HEK293 (cell line): ENCODE measurements at regions not wholly inside any gene's neighbourhood (a gene's known extent, or its start where the extent isn't known, plus 50 kb on each side); places are given as distances from the start of the nearest gene placed in this dataset.

Source experiments
- CTCF ChIA-PET: fragments of 350-600 bp; formaldehyde crosslinking; extraction: SDS; loops from one replicate; lab custom pipeline; 2021; ENCODE audit warnings: antibody characterized with exemption; lab: Yijun Ruan, JAX
- POLR2A ChIA-PET: fragments of 300-600 bp; formaldehyde crosslinking; extraction: SDS; loops from one replicate; lab custom pipeline; 2020; ENCODE audit warnings: antibody characterized with exemption, inconsistent platforms; lab: Yijun Ruan, JAX
- H3K27ac ChIP-seq: fragments of 200-500 bp; sonication (Bioruptor generic); 2 replicates; pipeline ENCODE4 v1.5.1; 2014; ENCODE audit warnings: low read depth, low read length, control low read depth, inconsistent platforms; ENCODE audit errors: extremely low read depth
- H3K36me3 ChIP-seq, 2 experiments: fragments of 200-500 bp in 1 of 2; sonication (Bioruptor generic) in 1 of 2; 1 replicate in 1 of 2; 2 replicates in 1 of 2; pipeline ENCODE4 v1.5.1; 2014 to 2017; ENCODE audit warnings: inconsistent platforms in 2 of 2, low read length in 2 of 2; ENCODE audit not compliant: control insufficient read depth in 2 of 2, insufficient read depth in 1 of 2
- H3K4me1 ChIP-seq: fragments of 200-500 bp; sonication (Bioruptor generic); 2 replicates; pipeline ENCODE4 v1.5.1; 2014; ENCODE audit warnings: mild to moderate bottlenecking, low read length, inconsistent platforms; ENCODE audit not compliant: control insufficient read depth, insufficient read depth
- H3K4me3 ChIP-seq: 2 replicates; pipeline ENCODE4 v1.5.1; 2011; ENCODE audit warnings: low read depth, mild to moderate bottlenecking, control low read depth, low read length, moderate library complexity
- H3K9me3 ChIP-seq: fragments of 200-500 bp; sonication (Bioruptor generic); 2 replicates; pipeline ENCODE4 v1.5.1; 2014; ENCODE audit warnings: low read depth, low read length, inconsistent platforms; ENCODE audit not compliant: control insufficient read depth, insufficient read depth
- BCL11A ChIP-seq: fragments of 450-650 bp; formaldehyde crosslinking; IDR thresholded peaks from 2 replicates; pipeline ENCODE4 v1.5.1; 2016; ENCODE audit warnings: low read depth, missing biosample characterization, missing genetic modification characterization
- KLF1 ChIP-seq: fragments of 450-650 bp; formaldehyde crosslinking; IDR thresholded peaks from 2 replicates; pipeline ENCODE4 v1.5.1; 2016; ENCODE audit warnings: missing biosample characterization, missing genetic modification characterization
- ZBTB10 ChIP-seq: fragments of 450-650 bp; formaldehyde crosslinking; IDR thresholded peaks from 2 replicates; pipeline ENCODE4 v1.5.1; 2016; ENCODE audit warnings: missing biosample characterization, missing genetic modification characterization
- ZBTB17 ChIP-seq: fragments of 450-650 bp; formaldehyde crosslinking; IDR thresholded peaks from 2 replicates; pipeline ENCODE4 v1.5.1; 2016; ENCODE audit warnings: missing biosample characterization, missing genetic modification characterization
- ZFP3 ChIP-seq: fragments of 450-650 bp; formaldehyde crosslinking; IDR thresholded peaks from 2 replicates; pipeline ENCODE4 v1.5.1; 2016; ENCODE audit warnings: low read depth, missing biosample characterization, missing genetic modification characterization
- ZIC2 ChIP-seq: fragments of 450-650 bp; formaldehyde crosslinking; IDR thresholded peaks from 2 replicates; pipeline ENCODE4 v1.5.1; 2016; ENCODE audit warnings: missing biosample characterization, missing genetic modification characterization
- ZNF140 ChIP-seq: fragments of 450-650 bp; formaldehyde crosslinking; IDR thresholded peaks from 2 replicates; pipeline ENCODE4 v1.5.1; 2016; ENCODE audit warnings: missing biosample characterization, missing genetic modification characterization
- ZNF146 ChIP-seq: fragments of 450-650 bp; formaldehyde crosslinking; IDR thresholded peaks from 2 replicates; pipeline ENCODE4 v1.5.1; 2016; ENCODE audit warnings: missing biosample characterization, missing genetic modification characterization
- ZNF223 ChIP-seq: fragments of 450-650 bp; formaldehyde crosslinking; IDR thresholded peaks from 2 replicates; pipeline ENCODE4 v1.5.1; 2016; ENCODE audit warnings: missing biosample characterization, missing genetic modification characterization
- ZNF266 ChIP-seq: fragments of 450-650 bp; formaldehyde crosslinking; IDR thresholded peaks from 2 replicates; pipeline ENCODE4 v1.5.1; 2016; ENCODE audit warnings: missing biosample characterization, missing genetic modification characterization, low read depth
- ZNF292 ChIP-seq: fragments of 450-650 bp; formaldehyde crosslinking; IDR thresholded peaks from 2 replicates; pipeline ENCODE4 v1.5.1; 2016; ENCODE audit warnings: low read depth, missing biosample characterization, missing genetic modification characterization, borderline replicate concordance
- ZNF513 ChIP-seq: fragments of 450-650 bp; IDR thresholded peaks from 2 replicates; pipeline ENCODE4 v1.5.1; 2018; ENCODE audit warnings: missing biosample characterization, missing genetic modification characterization
- ZNF514 ChIP-seq: fragments of 450-650 bp; formaldehyde crosslinking; IDR thresholded peaks from 2 replicates; pipeline ENCODE4 v1.5.1; 2016; ENCODE audit warnings: missing biosample characterization, missing genetic modification characterization
- ZNF600 ChIP-seq: fragments of 450-650 bp; formaldehyde crosslinking; IDR thresholded peaks from 2 replicates; pipeline ENCODE4 v1.5.1; 2016; ENCODE audit warnings: missing biosample characterization, missing genetic modification characterization
- ZNF654 ChIP-seq: fragments of 450-650 bp; formaldehyde crosslinking; IDR thresholded peaks from 2 replicates; pipeline ENCODE4 v1.5.1; 2016; ENCODE audit warnings: low read depth, missing biosample characterization, missing genetic modification characterization
- ZNF701 ChIP-seq: fragments of 450-650 bp; formaldehyde crosslinking; IDR thresholded peaks from 2 replicates; pipeline ENCODE4 v1.5.1; 2016; ENCODE audit warnings: missing biosample characterization, missing genetic modification characterization
- ZNF830 ChIP-seq: fragments of 450-650 bp; IDR thresholded peaks from 2 replicates; pipeline ENCODE4 v1.5.0; 2018; ENCODE audit warnings: missing biosample characterization, missing genetic modification characterization, low read depth, mild to moderate bottlenecking, moderate library complexity
- ZSCAN16 ChIP-seq: fragments of 450-650 bp; formaldehyde crosslinking; IDR thresholded peaks from 2 replicates; pipeline ENCODE4 v1.5.1; 2016; ENCODE audit warnings: missing biosample characterization, missing genetic modification characterization
- TF ChIP-seq, protein P1 (sequence below): fragments of 450-650 bp; formaldehyde crosslinking; IDR thresholded peaks from 2 replicates; pipeline ENCODE4 v1.5.1; 2017; ENCODE audit warnings: missing biosample characterization, missing genetic modification characterization
- TF ChIP-seq, protein P2 (sequence below): fragments of 450-650 bp; formaldehyde crosslinking; conservative IDR thresholded peaks from 2 replicates; pipeline ENCODE4 v1.5.1; 2016; ENCODE audit warnings: low read depth, missing biosample characterization, missing genetic modification characterization

DNA sequence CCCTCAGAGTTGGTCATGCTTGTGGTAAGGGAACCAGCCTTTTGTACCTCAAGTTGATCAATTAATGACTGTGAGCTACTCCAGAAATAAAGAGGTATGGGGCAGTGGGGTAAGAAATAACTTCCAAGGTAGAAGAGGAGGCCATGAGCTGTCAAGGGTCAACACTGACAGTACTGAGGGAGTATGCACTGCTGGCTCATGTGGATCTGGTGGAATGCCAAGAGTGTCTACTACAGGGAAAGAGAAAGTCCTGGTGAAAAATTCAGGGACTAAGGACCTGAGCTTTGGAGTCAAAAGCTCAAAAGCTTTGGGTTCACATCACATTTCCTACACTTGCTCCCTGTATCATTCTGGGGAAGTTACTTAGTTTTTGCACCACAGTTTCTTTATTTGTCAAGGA is 154.9 kb downstream of the SEMA6D start:
- POLR2A ChIA-PET, result no interaction called here
- Histone ChIP-seq H3K27ac (no peak overlapping the region), H3K4me3 (no peak overlapping the region), H3K36me3 (no peaks in the 10 kb centered on the region), H3K9me3 (no peaks in the 10 kb centered on the region), H3K4me1 (no peaks in the 10 kb centered on the region)
- CTCF ChIA-PET, result interaction anchor here (0.7 kb wide), 1 partner anchor 9 kb away, joined by 5 read pairs; no protein-coding TSS in a partner anchor
- TF ChIP-seq ZNF146 (tag by site-specific recombination) (no peak), ZNF600 (tag by site-specific recombination) (no peak), ZSCAN16 (tag by site-specific recombination) (no peak), ZIC2 (tag by site-specific recombination) (no peak), ZBTB10 (no peak), ZNF513 (no peak), ZNF830 (no peak), ZNF701 (no peak), ZNF654 (tag by site-specific recombination) (no peak), ZBTB17 (tag by site-specific recombination) (no peak), ZNF223 (tag by site-specific recombination) (no peak), ZNF292 (no peak), ZFP3 (tag by site-specific recombination) (no peak), ZNF140 (tag by site-specific recombination) (no peak), ZNF266 (tag by site-specific recombination) (no peak), BCL11A (tag by site-specific recombination) (no peak), KLF1 (tag by site-specific recombination) (no peak), ZNF514 (tag by site-specific recombination) (no peak)
- TF ChIP-seq, protein P1, sequence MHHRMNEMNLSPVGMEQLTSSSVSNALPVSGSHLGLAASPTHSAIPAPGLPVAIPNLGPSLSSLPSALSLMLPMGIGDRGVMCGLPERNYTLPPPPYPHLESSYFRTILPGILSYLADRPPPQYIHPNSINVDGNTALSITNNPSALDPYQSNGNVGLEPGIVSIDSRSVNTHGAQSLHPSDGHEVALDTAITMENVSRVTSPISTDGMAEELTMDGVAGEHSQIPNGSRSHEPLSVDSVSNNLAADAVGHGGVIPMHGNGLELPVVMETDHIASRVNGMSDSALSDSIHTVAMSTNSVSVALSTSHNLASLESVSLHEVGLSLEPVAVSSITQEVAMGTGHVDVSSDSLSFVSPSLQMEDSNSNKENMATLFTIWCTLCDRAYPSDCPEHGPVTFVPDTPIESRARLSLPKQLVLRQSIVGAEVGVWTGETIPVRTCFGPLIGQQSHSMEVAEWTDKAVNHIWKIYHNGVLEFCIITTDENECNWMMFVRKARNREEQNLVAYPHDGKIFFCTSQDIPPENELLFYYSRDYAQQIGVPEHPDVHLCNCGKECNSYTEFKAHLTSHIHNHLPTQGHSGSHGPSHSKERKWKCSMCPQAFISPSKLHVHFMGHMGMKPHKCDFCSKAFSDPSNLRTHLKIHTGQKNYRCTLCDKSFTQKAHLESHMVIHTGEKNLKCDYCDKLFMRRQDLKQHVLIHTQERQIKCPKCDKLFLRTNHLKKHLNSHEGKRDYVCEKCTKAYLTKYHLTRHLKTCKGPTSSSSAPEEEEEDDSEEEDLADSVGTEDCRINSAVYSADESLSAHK (tag by site-specific recombination), result no peak
- TF ChIP-seq, protein P2, sequence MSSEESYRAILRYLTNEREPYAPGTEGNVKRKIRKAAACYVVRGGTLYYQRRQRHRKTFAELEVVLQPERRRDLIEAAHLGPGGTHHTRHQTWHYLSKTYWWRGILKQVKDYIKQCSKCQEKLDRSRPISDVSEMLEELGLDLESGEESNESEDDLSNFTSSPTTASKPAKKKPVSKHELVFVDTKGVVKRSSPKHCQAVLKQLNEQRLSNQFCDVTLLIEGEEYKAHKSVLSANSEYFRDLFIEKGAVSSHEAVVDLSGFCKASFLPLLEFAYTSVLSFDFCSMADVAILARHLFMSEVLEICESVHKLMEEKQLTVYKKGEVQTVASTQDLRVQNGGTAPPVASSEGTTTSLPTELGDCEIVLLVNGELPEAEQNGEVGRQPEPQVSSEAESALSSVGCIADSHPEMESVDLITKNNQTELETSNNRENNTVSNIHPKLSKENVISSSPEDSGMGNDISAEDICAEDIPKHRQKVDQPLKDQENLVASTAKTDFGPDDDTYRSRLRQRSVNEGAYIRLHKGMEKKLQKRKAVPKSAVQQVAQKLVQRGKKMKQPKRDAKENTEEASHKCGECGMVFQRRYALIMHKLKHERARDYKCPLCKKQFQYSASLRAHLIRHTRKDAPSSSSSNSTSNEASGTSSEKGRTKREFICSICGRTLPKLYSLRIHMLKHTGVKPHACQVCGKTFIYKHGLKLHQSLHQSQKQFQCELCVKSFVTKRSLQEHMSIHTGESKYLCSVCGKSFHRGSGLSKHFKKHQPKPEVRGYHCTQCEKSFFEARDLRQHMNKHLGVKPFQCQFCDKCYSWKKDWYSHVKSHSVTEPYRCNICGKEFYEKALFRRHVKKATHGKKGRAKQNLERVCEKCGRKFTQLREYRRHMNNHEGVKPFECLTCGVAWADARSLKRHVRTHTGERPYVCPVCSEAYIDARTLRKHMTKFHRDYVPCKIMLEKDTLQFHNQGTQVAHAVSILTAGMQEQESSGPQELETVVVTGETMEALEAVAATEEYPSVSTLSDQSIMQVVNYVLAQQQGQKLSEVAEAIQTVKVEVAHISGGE (tag by site-specific recombination), result no peak
- TF ChIP-seq, all 188 proteins: peak for 0
